ENCODE measurements at regions not wholly inside any gene's neighbourhood (a gene's known extent, or its start where the extent isn't known, plus 50 kb on each side); places are given as distances from the start of the nearest gene placed in this dataset.

DNA sequence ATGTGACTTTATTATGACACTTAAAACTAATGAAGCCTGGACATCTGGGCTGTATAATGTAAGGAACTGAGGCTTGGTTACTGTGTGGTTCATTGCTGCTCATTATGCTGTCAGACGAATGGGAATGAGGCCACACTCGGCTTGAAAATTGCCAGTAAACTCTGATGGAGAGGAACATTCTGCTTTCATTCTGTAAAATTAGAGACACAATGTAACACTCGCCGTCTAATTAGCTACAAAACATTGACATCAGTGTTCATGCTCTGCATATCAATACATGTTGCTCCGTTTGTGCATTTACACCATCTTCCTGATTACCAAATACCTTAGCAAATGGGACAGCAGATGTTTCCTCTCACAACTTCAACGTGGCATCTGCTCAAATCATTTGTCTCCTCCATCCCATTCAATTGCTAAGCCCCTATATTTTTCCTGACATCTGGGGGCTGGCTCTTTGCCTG is 133.0 kb downstream of the SLC28A3 start:
- ChIA-PET POLR2A (ENCODE audit: low non-redundant PET) (no interaction called here), CTCF (no interaction called here)
- no peak overlapping the region for H3K27ac ChIP-seq
- TF ChIP-seq, protein P1, sequence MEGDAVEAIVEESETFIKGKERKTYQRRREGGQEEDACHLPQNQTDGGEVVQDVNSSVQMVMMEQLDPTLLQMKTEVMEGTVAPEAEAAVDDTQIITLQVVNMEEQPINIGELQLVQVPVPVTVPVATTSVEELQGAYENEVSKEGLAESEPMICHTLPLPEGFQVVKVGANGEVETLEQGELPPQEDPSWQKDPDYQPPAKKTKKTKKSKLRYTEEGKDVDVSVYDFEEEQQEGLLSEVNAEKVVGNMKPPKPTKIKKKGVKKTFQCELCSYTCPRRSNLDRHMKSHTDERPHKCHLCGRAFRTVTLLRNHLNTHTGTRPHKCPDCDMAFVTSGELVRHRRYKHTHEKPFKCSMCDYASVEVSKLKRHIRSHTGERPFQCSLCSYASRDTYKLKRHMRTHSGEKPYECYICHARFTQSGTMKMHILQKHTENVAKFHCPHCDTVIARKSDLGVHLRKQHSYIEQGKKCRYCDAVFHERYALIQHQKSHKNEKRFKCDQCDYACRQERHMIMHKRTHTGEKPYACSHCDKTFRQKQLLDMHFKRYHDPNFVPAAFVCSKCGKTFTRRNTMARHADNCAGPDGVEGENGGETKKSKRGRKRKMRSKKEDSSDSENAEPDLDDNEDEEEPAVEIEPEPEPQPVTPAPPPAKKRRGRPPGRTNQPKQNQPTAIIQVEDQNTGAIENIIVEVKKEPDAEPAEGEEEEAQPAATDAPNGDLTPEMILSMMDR (conservative IDR thresholded peaks at IDR 0.05; ENCODE audit: low read depth): no peak
- DNase-seq (ENCODE audit: low spot score): no peak

DNA sequence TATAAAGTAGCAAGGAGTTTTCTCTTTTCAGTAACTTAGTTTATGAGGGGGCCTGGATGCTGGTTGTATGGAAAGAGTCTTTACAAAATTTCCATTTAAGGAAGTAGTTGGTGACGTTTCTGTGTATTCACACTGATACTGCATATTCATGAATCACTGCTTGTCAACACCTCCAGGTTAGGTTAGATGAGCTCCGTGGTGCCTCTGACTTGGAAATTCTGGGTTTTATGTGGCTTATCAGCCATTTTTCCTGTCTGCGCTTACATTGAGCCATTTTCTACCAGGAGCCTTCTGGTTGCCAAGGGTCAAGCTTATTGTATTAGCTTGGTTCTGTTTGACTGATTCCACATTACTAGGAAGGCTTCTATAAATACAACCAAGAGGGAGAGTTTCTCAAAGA is 128.3 kb downstream of the SLC28A3 start:
- CTCF ChIA-PET: no interaction called here
- DNase-seq (ENCODE audit: low spot score): no peak
- POLR2A ChIA-PET (ENCODE audit: low non-redundant PET): no interaction called here
- TF ChIP-seq, protein P1 (conservative IDR thresholded peaks at IDR 0.05; ENCODE audit: low read depth): no peak
- peak overlapping the region; percentile 84 for H3K27ac ChIP-seq

DNA sequence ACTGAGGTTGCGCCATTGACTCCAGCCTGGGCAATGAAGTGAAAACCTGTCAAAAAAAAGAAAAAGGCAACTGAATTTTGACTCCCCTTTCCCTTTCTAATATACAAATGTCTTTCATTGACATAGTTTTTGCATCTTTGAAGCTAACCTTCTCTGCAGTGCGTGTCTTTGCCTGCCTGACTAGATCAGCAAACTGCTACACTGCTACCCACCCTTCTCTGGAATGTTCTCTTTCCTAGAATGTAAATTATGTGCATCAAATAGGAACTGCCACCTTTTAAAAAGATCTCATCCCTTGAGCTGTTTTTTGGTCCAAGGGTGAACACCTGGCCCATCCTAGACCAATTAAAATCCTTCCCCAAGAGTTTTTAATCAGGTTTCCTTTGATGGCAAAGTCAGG is 127.6 kb downstream of the SLC28A3 start:
- H3K27ac ChIP-seq: peak overlapping the region; percentile 84
- peak; percentile 59 for DNase-seq (ENCODE audit: low spot score)
- TF ChIP-seq, protein P1 (conservative IDR thresholded peaks at IDR 0.05; ENCODE audit: low read depth): no peak
- ChIA-PET CTCF (interaction anchor here (0.6 kb wide), 1 partner anchor 40 kb away, joined by 3 read pairs; no protein-coding TSS in a partner anchor), POLR2A (ENCODE audit: low non-redundant PET) (no interaction called here)

DNA sequence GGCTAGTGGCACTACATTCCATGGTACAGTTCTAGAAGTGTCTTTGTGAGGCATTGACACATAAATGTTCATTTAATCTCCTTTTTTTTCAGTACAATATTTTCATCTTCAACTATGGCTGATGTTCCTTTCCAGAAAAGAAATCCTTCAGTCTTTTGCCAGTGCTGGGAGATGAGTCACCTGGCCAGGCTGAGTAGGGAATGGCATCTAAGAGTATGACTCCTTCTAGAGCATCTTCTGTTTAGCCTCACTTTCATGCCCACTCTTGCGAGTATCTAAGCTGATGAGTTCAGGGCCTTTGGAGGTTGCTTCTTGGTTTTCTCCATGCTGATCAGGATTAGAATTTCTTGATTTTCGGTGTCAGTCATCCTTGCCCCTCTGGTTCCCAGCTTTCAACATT is 124.4 kb downstream of the SLC28A3 start:
- DNase-seq (ENCODE audit: low spot score): no peak
- TF ChIP-seq, protein P1 (conservative IDR thresholded peaks at IDR 0.05; ENCODE audit: low read depth): no peak
- ChIA-PET CTCF (no interaction called here), POLR2A (ENCODE audit: low non-redundant PET) (no interaction called here)
- no peak overlapping the region for H3K27ac ChIP-seq

DNA sequence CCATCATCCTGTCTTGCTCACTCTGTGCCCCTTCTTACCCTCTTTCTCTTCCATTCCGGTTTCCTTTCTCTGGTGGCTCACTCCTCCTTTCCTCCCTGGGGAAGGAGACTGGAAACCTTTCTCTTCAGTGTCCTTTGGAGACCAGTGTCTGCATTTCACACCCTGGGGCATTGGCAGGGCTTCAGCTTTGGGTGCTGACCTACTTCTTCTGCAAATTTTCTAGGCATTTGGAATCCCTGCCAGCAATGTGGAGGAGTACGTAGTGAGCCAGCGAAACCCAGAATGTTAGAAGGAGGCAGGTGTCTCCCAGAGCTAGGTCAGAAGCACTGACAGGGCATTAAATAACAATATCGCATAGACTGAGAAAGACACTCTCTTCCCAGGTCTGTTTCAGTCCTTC is 122.2 kb downstream of the SLC28A3 start:
- no peak for DNase-seq (ENCODE audit: low spot score)
- ChIA-PET CTCF (no interaction called here), POLR2A (ENCODE audit: low non-redundant PET) (no interaction called here)
- H3K27ac ChIP-seq: no peak overlapping the region
- TF ChIP-seq, protein P1 (conservative IDR thresholded peaks at IDR 0.05; ENCODE audit: low read depth): no peak

DNA sequence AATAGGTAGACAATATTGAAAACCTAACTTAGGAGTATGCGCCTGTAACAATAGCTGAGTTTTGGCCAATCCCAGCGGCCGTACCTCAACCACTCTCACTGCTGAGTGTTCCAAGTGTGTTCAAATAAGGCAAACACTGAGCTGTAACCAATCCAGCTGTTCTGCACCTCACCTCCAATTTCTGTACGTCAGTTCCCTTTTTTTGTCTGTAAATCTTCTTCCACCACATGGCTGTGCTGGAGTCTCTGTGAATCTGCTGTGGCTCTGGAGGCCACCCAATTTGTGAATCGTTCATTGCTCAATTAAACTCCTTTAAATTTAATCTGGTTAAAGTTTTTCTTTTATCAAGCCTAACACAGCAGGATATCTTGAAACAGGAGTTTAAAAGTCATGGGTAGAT is 116.3 kb downstream of the SLC28A3 start:
- ChIA-PET CTCF (no interaction called here), POLR2A (ENCODE audit: low non-redundant PET) (no interaction called here)
- DNase-seq (ENCODE audit: low spot score): no peak
- no peak overlapping the region for H3K27ac ChIP-seq
- TF ChIP-seq, protein P1 (conservative IDR thresholded peaks at IDR 0.05; ENCODE audit: low read depth): no peak
